ENCODE measurements at regions not wholly inside any gene's neighbourhood (a gene's known extent, or its start where the extent isn't known, plus 50 kb on each side); places are given as distances from the start of the nearest gene placed in this dataset.

- no peak for DNase-seq (ENCODE audit: low read depth in 4 of 4, low spot score in 3 of 4)
Observed at GRCh38 chr13:59452189-59452890, 711.4 kb downstream of the DIAPH3 start.

GRCh38 chr13:59458908-59459579, 704.7 kb downstream of the DIAPH3 start:
- DNase-seq (ENCODE audit: low read depth in 4 of 4, low spot score in 3 of 4): no peak

GRCh38 chr13:59459972-59460371, 703.8 kb downstream of the DIAPH3 start:
- DNase-seq (ENCODE audit: low read depth in 4 of 4, low spot score in 3 of 4): no peak

GRCh38 chr13:59461411-59461810, 702.3 kb downstream of the DIAPH3 start:
- DNase-seq (ENCODE audit: low read depth in 4 of 4, low spot score in 3 of 4): no peak

GRCh38 chr13:59463023-59463422, 700.7 kb downstream of the DIAPH3 start:
- DNase-seq (ENCODE audit: low read depth in 4 of 4, low spot score in 3 of 4): no peak

GRCh38 chr13:59464926-59465325, 698.8 kb downstream of the DIAPH3 start:
- no peak for DNase-seq (ENCODE audit: low read depth in 4 of 4, low spot score in 3 of 4)

GRCh38 chr13:59468396-59468795, 695.3 kb downstream of the DIAPH3 start:
- DNase-seq (ENCODE audit: low read depth in 4 of 4, low spot score in 3 of 4): no peak

- DNase-seq (ENCODE audit: low read depth in 4 of 4, low spot score in 3 of 4): no peak
Observed at GRCh38 chr13:59471106-59471505, 692.6 kb downstream of the DIAPH3 start.

GRCh38 chr13:59472134-59472533, 691.6 kb downstream of the DIAPH3 start:
- DNase-seq (ENCODE audit: low read depth in 4 of 4, low spot score in 3 of 4): no peak

GRCh38 chr13:59474696-59475095, 689.0 kb downstream of the DIAPH3 start:
- no peak for DNase-seq (ENCODE audit: low read depth in 4 of 4, low spot score in 3 of 4)

GRCh38 chr13:59475911-59476310, 687.8 kb downstream of the DIAPH3 start:
- DNase-seq (ENCODE audit: low read depth in 4 of 4, low spot score in 3 of 4): no peak

GRCh38 chr13:59476366-59476765, 687.4 kb downstream of the DIAPH3 start:
- DNase-seq (ENCODE audit: low read depth in 4 of 4, low spot score in 3 of 4): no peak

- DNase-seq (ENCODE audit: low read depth in 4 of 4, low spot score in 3 of 4): no peak
Observed at GRCh38 chr13:59477011-59477410, 686.7 kb downstream of the DIAPH3 start.

GRCh38 chr13:59478908-59479307, 684.8 kb downstream of the DIAPH3 start:
- DNase-seq (ENCODE audit: low read depth in 4 of 4, low spot score in 3 of 4): no peak

- no peak for DNase-seq (ENCODE audit: low read depth in 4 of 4, low spot score in 3 of 4)
Observed at GRCh38 chr13:59479629-59480028, 684.1 kb downstream of the DIAPH3 start.

- no peak for DNase-seq (ENCODE audit: low read depth in 4 of 4, low spot score in 3 of 4)
Observed at GRCh38 chr13:59480396-59481259, 683.1 kb downstream of the DIAPH3 start.

- DNase-seq (ENCODE audit: low read depth in 4 of 4, low spot score in 3 of 4): no peak
Observed at GRCh38 chr13:59483501-59484145, 680.1 kb downstream of the DIAPH3 start.

GRCh38 chr13:59487883-59488282, 675.8 kb downstream of the DIAPH3 start:
- no peak for DNase-seq (ENCODE audit: low read depth in 4 of 4, low spot score in 3 of 4)

- no peak for DNase-seq (ENCODE audit: low read depth in 4 of 4, low spot score in 3 of 4)
Observed at GRCh38 chr13:59488436-59488835, 675.3 kb downstream of the DIAPH3 start.

GRCh38 chr13:59490651-59491050, 673.1 kb downstream of the DIAPH3 start:
- DNase-seq (ENCODE audit: low read depth in 4 of 4, low spot score in 3 of 4): no peak

All from right renal pelvis (tissue), 4 donors.